GM19397 (cell line): ENCODE measurements at regions not wholly inside any gene's neighbourhood (a gene's known extent, or its start where the extent isn't known, plus 50 kb on each side); places are given as distances from the start of the nearest gene placed in this dataset.

Experiments used
- ATAC-seq: cut with Tn5 transposase; IDR thresholded peaks from one replicate; pipeline ENCODE4 v1.9.1; 2021; ENCODE audit warnings: mild to moderate bottlenecking, moderate library complexity; ENCODE audit not compliant: unreplicated experiment

DNA sequence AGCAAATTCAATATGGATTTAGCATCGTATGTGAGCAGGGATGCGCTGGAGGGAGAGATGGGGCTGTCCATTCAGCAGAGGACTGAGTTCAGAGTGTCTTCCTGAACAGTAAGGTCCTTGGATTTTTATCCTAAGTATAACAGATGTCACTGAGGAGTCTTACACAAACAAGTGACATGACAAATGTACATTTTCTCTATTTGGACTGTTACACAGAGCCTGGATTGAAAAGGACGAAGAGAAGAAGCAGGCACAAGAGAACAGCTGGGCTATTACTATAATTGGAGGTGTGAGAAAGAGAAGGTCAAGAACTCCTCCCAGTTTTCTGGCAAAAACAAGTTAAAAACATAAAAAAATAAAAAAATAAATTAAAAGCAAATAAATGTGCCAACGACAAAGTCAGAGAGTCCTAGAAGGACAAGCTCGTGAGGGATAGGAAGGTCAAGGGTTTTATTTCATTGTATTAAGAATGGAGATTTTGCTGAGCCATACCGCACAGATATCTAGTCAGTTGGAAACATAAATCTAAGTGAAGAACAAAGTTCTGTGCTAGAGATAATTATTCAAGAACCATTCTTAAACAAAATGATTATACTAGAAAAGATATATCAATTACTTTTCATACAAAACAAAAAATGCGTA is 1186.3 kb downstream of the EFNB2 start:
- no peak for ATAC-seq

- ATAC-seq, result no peak
Observed at GRCh38 chr13:105346141-105346775, 1189.2 kb downstream of the EFNB2 start.

GRCh38 chr13:105345730-105346129 is 1189.7 kb downstream of the EFNB2 start:
- no peak for ATAC-seq

GRCh38 chr13:105345131-105345530 is 1190.3 kb downstream of the EFNB2 start:
- no peak for ATAC-seq

GRCh38 chr13:105343134-105343806 is 1192.2 kb downstream of the EFNB2 start:
- no peak for ATAC-seq

- no peak for ATAC-seq
Observed at GRCh38 chr13:105342281-105342820, 1193.1 kb downstream of the EFNB2 start.

- no peak for ATAC-seq
Observed at GRCh38 chr13:105341758-105342157, 1193.7 kb downstream of the EFNB2 start.

DNA sequence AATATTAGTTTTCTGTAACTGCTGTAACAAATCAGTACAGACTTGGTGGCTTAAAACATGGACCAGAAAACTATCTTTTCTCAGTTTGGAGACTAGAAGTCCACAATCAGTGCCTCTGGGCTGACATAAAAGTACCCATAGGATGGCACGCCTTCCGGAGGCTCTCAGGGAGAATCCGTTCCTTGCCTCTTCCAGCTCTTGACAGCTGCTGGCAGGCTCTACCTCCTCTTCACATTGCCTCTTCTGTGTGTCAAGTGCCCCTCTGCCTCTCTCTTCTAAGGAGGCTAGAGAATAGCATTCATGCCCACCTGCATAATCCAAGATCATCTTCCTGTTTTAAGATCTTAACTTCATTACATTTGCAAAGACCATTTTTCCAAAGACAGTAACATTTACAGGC is 1194.2 kb downstream of the EFNB2 start:
- no peak for ATAC-seq

GRCh38 chr13:105340061-105340606 is 1195.3 kb downstream of the EFNB2 start:
- ATAC-seq, result no peak

DNA sequence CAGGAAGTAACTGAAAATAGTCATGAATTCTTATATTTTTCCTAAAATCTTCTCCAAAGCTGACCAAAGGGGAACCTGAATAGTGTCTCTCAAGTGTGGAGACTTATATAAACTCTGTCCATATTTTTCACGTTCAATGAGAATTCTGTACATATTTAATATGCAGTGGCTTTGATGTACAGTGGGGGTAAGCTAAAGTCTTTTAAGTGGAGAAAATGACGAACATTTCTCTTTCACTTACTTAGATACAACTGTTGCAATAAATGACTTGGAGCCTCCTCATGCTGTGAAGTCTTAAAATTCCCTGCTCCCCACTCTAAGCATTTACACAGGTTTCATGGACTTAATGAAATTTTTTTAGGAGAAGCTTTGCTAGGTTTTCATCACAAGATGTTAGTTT is 1196.7 kb downstream of the EFNB2 start:
- ATAC-seq, result no peak

- no peak for ATAC-seq
Observed at GRCh38 chr13:105338006-105338405, 1197.5 kb downstream of the EFNB2 start.

GRCh38 chr13:105336706-105337576 is 1198.5 kb downstream of the EFNB2 start:
- no peak for ATAC-seq

- ATAC-seq, result no peak
Observed at GRCh38 chr13:105334211-105334610, 1201.3 kb downstream of the EFNB2 start.

DNA sequence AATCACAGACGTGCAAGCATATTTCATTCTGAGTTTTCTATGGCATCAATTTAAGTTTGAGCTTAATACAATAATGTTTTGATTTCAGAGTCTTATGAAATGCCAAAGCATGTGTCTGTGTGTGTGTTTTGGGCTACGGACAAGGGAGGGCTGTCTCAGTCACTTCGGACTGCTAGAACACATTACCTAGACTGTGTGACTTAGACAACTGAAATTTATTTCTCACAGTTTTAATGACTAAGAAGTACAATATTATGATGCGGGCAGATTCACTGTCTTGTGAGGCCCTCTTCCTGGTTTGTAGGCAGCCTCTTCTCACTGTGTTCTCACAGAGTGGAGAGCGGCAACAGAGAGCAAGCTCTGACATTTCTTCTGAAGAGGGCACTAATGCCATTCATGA is 1202.0 kb downstream of the EFNB2 start:
- ATAC-seq, result no peak

DNA sequence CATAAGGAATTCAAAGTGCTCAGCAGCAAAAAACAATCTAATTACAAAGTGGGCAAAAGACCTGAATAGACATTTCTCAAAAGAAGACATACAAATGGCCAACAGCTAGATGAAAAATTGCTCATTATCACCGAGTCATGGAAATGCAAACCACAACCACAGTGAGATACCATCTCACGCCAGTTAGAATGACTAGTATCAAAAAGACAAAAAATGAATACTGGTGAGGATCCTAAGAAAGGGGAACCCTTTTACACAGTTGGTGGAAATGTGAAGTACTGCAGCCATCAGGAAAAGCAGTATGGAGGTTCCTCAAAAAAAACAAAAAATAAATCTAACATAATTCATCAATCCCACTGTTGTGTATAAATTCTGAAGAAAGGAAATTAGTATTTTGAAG is 1206.1 kb downstream of the EFNB2 start:
- ATAC-seq, result no peak

DNA sequence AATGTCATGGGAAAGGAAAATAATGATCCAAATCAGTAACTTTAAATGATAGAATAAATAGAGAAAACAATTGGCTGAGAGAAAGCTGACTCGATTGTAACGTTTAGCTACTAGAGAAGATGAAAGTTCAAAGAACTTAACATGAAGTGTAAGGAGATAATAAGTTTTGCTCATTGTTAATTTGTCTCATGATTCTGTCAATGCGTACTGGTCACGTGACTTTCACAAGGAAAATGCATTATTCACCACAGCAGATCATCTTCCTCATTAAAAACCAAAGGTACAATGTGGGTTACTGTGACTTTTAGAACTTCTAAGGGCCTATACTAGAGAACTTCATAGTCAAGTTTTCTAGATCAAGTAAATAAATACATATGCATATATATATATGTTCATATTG is 1207.2 kb downstream of the EFNB2 start:
- no peak for ATAC-seq

- no peak for ATAC-seq
Observed at GRCh38 chr13:105327581-105328126, 1207.8 kb downstream of the EFNB2 start.

- ATAC-seq, result no peak
Observed at GRCh38 chr13:105319875-105320274, 1215.6 kb downstream of the EFNB2 start.

DNA sequence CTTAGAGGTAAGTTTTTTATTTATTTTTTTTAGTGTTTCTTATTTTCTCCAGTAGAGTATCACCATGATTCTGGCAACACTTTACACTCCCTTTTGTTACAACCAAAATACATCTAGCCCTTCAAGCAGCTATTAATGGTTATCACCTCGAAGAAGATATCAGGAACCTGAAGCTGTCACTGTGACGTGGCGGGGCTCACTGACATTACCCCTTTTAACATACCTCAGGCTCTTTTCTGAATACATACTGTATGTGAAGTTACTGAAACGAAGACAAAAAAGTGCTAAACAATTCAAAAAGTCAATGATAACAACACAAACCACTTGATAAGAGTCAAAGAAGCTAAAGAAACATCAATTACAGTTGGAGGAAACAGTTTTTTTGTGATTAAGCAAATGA is 1218.7 kb downstream of the EFNB2 start:
- no peak for ATAC-seq

DNA sequence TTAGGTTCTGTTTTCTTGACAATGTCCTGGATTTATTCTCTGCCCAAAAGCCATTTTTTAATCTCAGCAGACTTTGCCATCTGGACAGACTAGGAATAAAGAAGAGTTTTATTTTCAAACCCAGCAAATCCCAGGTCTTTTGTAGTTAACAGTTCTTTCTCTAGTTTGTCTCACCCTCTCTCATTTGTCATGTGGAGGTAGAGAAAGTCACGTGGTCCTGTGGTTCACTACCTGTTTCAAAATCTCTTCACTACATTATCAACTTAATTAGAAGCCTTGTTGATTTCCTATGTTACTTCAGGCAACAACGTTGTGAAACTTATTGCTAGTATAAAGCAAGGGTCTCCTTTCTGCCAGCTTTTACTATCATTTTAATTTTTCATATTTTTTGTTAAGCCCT is 1222.6 kb downstream of the EFNB2 start:
- no peak for ATAC-seq

- ATAC-seq, result no peak
Observed at GRCh38 chr13:105311094-105311493, 1224.4 kb downstream of the EFNB2 start.
